ENCODE measurements at regions not wholly inside any gene's neighbourhood (a gene's known extent, or its start where the extent isn't known, plus 50 kb on each side); places are given as distances from the start of the nearest gene placed in this dataset.

- Histone ChIP-seq H3K4me1 (ENCODE audit: control insufficient read depth, extremely low read depth, insufficient read depth, low read length) (no peaks in the 10 kb centered on the region), H3K4me3 (ENCODE audit: control insufficient read depth in 2 of 3, extremely low read depth in 1 of 3, insufficient read depth in 2 of 3, low read depth in 1 of 3, low read length in 3 of 3) (no peak overlapping the region), H3K36me3 (ENCODE audit: control insufficient read depth in 2 of 2, extremely low read depth in 1 of 2, insufficient read depth in 2 of 2, low read length in 2 of 2) (no peaks in the 10 kb centered on the region), H3K9me3 (ENCODE audit: control insufficient read depth, low read depth, low read length) (peaks cover 7% of the 10 kb centered on the region), H3K4me2 (ENCODE audit: control insufficient read depth, extremely low read depth, insufficient read depth, low read depth, low read length) (peak overlapping the region; percentile 30), H3K27ac (ENCODE audit: control insufficient read depth, insufficient read depth, low read length) (no peak overlapping the region), H2AFZ (ENCODE audit: control insufficient read depth, low read length) (no peak overlapping the region), H3K9me1 (ENCODE audit: control insufficient read depth, extremely low read depth, insufficient read depth, low read length) (no peaks in the 10 kb centered on the region), H3K9ac (ENCODE audit: control insufficient read depth, extremely low read depth, insufficient read depth, low read length) (no peak overlapping the region), H3K27me3 (ENCODE audit: control insufficient read depth, extremely low read depth, insufficient read depth, low read length) (no peaks in the 10 kb centered on the region), H3K79me2 (ENCODE audit: control insufficient read depth, insufficient read depth, low read length) (no peaks in the 10 kb centered on the region), H4K20me1 (ENCODE audit: control insufficient read depth, extremely low read depth, insufficient read depth, low read length) (no peaks in the 10 kb centered on the region)
- dilution Hi-C loops (cut with MboI; ENCODE audit: extremely low pct_ligation_motif_present, low sequenced_read_pairs): no loop called here
- TF ChIP-seq EZH2 (IDR thresholded peaks at IDR 0.05; ENCODE audit: low read length): no peak
- no peak for TF ChIP-seq CTCF (optimal IDR thresholded peaks at IDR 0.05 in 1 of 3, IDR thresholded peaks at IDR 0.05 in 1 of 3, conservative IDR thresholded peaks at IDR 0.05 in 1 of 3; ENCODE audit: extremely low read depth in 1 of 3, insufficient read depth in 2 of 3, low read length in 3 of 3)
- DNase-seq (ENCODE audit: low read depth, low spot score) (no peak), FAIRE-seq (peak; percentile 23)
These were observed 254.8 kb downstream of the HTR7 start for GRCh38 chr10:90602862-90603610.

GRCh38 chr10:90604636-90605035, 253.2 kb downstream of the HTR7 start:
- TF ChIP-seq EZH2 (IDR thresholded peaks at IDR 0.05; ENCODE audit: low read length): no peak
- no peak for TF ChIP-seq CTCF (optimal IDR thresholded peaks at IDR 0.05 in 1 of 3, IDR thresholded peaks at IDR 0.05 in 1 of 3, conservative IDR thresholded peaks at IDR 0.05 in 1 of 3; ENCODE audit: extremely low read depth in 1 of 3, insufficient read depth in 2 of 3, low read length in 3 of 3)
- no peaks in the 10 kb centered on the region for H3K36me3 ChIP-seq (ENCODE audit: control insufficient read depth in 2 of 2, extremely low read depth in 1 of 2, insufficient read depth in 2 of 2, low read length in 2 of 2)
- no peak overlapping the region for H2AFZ ChIP-seq (ENCODE audit: control insufficient read depth, low read length)
- no peak overlapping the region for H3K27ac ChIP-seq (ENCODE audit: control insufficient read depth, insufficient read depth, low read length)
- H3K9ac ChIP-seq (ENCODE audit: control insufficient read depth, extremely low read depth, insufficient read depth, low read length): no peak overlapping the region
- no peaks in the 10 kb centered on the region for H3K79me2 ChIP-seq (ENCODE audit: control insufficient read depth, insufficient read depth, low read length)
- dilution Hi-C loops (cut with MboI; ENCODE audit: extremely low pct_ligation_motif_present, low sequenced_read_pairs): no loop called here
- H3K4me1 ChIP-seq (ENCODE audit: control insufficient read depth, extremely low read depth, insufficient read depth, low read length): no peaks in the 10 kb centered on the region
- no peaks in the 10 kb centered on the region for H4K20me1 ChIP-seq (ENCODE audit: control insufficient read depth, extremely low read depth, insufficient read depth, low read length)
- no peaks in the 10 kb centered on the region for H3K9me1 ChIP-seq (ENCODE audit: control insufficient read depth, extremely low read depth, insufficient read depth, low read length)
- peaks cover 7% of the 10 kb centered on the region for H3K9me3 ChIP-seq (ENCODE audit: control insufficient read depth, low read depth, low read length)
- no peak for FAIRE-seq
- no peak overlapping the region for H3K4me2 ChIP-seq (ENCODE audit: control insufficient read depth, extremely low read depth, insufficient read depth, low read depth, low read length)
- no peak for DNase-seq (ENCODE audit: low read depth, low spot score)
- no peaks in the 10 kb centered on the region for H3K27me3 ChIP-seq (ENCODE audit: control insufficient read depth, extremely low read depth, insufficient read depth, low read length)
- no peak overlapping the region for H3K4me3 ChIP-seq (ENCODE audit: control insufficient read depth in 2 of 3, extremely low read depth in 1 of 3, insufficient read depth in 2 of 3, low read depth in 1 of 3, low read length in 3 of 3)
